GM21367 (cell line): ENCODE measurements at regions not wholly inside any gene's neighbourhood (a gene's known extent, or its start where the extent isn't known, plus 50 kb on each side); places are given as distances from the start of the nearest gene placed in this dataset.
"Not testable (repeated sequence)": the region's sequence is repeated elsewhere in the genome, so short reads cannot be mapped to it uniquely, and the experiment has no call there.

Experiments used
- ATAC-seq: cut with Tn5 transposase; IDR thresholded peaks from one replicate; pipeline ENCODE4 v1.9.1; 2021; ENCODE audit not compliant: unreplicated experiment

DNA sequence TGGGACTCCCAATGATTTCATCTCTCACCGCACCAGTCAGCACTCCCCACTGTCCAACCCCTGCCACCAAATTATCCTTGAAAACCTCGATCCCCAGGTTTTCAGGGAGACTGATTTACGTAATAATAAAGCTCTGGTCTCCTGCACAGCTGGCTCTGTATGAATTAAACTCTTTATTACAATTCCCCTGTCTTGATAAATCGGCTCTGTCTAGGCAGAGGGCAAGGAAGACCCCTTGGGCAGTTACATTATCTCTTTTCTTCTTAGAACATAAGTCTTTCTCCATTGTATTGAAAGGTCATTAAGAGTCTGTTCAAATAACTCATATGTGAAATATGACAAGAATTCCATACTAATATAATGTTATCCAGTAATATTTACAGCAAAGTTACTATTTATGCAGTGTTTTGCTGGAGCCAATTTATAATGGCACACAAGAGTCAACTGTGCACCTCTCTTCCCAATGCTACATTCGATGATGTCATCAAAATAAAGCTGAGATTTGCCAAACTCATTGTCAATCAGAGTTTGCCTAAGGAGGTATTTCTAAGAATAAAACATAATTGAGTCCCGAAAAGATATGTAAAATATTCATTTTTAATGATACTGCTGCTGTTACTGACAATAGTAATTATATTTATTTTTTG is 1297.2 kb upstream of the LRRTM3 start:
- no peak for ATAC-seq

DNA sequence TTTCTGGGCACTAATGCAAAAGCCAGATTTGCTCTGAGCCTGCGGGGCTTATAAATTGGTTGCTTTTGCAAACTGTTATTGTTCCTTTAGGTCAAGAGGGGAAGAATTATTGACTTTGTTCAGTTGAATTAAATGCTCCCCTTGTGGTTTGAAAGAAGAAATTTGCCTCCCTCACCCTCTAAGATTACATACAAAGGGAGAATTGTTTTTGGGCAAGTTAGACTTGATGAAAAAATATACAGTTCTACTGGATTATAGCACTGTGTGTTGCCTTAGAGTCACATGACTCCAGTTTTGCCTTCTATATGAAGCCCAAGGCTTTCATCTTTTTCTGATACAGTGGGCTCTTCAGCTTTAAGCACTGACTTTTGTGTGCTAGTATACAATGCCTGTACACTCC is 1265.8 kb upstream of the LRRTM3 start:
- no peak for ATAC-seq

DNA sequence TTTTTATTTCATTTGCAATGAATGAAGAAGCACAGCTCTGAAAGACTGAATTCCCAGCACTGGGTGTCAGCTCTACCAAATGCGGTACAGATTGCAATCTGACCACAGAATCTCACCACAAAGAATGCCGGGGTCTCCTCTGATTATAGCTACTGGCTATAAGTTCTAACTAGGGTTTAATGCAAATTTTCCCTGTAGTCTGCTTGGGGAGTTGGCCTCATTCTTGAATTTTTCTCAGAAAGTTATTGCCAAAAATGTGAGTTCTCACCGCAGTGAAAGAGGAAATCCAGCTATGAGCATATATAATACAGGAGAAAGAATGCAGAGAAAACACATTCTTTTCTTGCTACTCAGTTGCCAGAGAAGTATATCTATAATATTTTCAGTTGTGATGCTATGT is 1255.7 kb upstream of the LRRTM3 start:
- ATAC-seq = no peak

DNA sequence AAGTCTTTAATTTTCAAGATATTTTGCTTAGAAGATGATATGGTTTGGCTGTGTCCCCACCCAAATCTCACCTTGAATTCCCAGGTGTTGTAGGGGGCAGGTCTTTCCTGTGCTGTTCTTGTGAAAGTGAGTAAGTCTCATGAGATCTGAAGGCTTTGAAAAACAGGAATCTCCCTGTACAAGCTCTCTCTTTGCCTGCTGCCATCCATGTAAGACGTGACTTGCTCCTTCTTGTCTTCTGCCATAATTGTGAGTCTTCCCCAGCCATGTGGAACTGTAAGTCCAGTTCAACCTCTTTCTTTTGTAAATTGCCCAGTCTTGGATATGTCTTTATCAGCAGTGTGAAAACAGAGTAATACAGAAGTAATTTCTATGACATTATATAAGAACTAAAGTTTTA is 1255.2 kb upstream of the LRRTM3 start:
- not testable (repeated sequence) for ATAC-seq

DNA sequence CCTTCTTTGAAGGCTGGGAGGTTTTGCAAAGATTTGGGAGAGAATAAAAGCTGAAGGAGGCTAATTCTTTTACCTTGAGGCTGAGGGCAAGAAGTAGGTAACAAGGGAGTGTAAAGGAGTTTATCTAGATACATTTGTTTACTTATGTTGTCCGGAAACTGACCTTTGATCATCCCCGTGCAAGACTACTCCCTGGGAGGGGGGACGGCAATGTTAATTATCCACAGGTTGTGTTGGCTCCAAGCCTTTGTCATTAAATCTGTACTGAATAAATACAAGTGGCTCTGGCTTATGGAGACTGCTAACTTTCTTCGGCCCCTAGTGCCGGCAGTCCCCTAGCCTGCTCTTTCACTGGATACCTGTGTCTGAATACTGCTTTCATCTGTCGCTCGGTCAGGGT is 1250.6 kb upstream of the LRRTM3 start:
- ATAC-seq = no peak

DNA sequence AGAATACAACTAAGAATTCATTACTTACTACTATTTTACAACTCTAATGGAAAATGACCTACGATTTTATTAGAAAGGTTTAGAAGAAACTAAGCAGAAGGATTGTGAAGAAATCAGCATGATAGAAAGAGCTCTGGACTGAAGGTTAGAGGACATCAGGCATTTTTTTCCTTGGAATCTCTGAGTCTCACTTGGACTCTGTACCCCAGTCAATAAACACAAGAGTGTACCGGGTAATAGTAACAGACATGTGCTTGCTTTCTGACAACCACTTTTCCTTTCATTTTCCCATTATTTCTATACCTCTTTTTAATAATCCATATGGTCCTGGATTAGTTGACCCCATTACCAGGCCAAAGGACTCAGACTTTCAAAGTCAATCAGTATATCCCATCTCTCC is 1240.9 kb upstream of the LRRTM3 start:
- no peak for ATAC-seq

DNA sequence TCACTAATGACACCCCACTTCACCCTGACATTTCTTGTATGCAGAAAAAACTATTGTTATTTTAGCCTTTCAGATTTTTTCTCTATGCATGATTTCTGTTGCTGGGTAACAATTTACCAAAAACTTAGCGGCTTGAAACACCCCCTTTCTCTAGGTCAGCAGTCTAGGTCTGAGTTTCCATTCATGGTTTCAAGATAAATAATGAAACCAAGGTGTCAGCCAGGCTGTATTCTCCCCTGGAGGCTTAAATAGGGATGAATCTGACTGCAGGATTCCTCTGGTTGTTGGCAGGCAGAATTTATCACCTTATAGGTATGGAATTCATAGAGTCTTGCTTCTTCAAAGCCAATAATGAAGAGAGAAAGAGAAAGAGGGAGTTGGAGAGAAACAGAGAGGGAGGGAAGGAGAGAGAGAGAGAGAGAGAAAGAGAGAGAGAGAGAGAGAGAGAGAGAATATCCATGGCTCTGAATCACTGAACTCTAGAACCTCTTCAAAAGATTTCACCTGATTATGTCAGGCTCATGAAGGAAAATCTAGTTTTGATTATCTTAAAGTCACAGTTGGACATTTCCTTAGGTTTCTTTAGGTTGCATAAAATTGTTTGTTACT is 1224.6 kb upstream of the LRRTM3 start:
- no peak for ATAC-seq

DNA sequence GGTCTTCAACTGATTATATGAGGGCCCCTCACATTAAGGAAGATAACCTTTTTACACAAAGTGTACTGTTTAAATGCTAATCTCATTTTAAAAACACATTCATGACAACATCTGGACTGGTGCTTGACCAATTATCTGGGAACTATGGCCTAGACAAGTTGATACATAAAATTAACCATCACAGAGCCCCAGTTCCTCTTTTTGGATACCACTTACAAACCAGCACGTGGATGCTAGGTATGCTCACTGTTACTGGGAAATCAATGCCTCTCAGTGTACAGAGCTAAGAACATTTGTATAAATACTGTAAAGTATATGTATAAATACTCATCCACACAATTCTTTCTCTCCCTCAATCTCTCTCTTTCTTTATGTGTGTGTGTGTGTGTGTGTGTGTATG is 1217.8 kb upstream of the LRRTM3 start:
- ATAC-seq = no peak

DNA sequence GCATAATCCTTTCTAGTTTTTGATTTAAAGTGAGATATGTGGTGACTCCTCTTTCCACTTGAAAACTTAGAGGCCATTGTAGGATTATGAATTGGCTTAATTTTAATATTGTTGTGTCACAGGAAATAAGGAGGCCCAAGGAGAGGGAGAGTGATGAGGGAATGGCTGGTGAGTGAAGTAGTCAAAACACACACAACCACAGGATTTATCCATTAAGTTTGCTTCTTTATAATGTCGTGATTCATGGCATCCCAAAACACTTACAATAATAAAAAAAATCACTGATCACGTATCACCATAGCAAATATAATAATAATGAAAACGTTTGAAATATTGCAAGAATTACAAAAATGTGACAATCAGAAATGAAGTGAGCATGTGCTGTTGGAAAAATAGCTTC is 1215.5 kb upstream of the LRRTM3 start:
- ATAC-seq = no peak

DNA sequence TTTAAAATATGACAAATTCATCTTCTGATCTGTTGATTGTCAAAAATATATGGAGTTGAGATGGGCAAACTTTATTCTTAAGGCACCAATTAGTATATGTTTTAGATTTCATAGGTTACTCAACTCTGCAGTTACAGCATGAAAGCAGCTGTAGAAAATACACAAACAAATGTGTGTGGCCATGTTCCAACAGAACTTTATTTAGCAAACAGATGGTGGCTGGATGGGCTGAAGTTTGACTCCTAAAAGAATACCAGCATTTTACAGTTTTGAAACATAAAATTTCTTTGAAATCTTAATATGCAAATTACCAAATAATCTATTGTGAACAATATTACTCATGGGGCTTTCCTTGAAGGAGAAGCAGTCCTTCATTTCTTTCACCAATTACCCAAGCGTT is 1206.0 kb upstream of the LRRTM3 start:
- no peak for ATAC-seq

DNA sequence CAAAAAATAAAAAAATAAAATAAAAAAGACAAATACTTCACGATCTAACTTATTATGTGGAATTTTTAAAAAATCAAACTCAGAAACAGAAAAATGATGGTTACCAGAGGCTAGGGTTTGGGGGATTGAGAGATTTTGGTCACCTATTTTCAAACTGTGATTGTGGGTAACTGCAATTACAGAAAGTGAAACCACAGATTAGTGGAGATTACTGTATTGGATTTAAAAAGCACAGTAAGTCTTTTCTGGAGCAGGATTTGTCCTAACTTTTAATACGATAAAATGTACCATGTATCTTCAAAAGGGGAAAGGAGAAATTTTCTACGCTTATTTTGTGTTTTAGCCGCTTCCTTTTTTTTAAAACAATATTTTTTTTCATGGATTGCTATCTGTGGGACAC is 1204.9 kb upstream of the LRRTM3 start:
- ATAC-seq = no peak

DNA sequence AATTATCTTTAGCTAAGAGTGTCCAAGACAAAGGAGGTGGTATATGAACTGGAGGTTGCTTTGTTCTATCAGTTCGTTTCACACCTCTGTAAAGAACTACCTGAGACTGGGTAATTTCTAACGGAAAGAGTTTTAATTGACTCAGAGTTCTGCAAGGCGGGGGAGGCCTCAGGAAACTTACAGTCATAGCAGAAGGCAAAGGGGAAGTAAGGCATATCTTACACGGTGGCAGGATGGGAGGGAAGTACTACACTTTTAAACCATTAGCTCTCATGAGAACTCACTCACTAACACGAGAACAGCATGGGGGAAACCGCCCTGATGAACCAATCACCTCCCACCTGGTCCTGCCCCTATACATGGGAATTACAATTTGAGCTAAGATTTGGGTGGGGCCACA is 1202.3 kb upstream of the LRRTM3 start:
- no peak for ATAC-seq

DNA sequence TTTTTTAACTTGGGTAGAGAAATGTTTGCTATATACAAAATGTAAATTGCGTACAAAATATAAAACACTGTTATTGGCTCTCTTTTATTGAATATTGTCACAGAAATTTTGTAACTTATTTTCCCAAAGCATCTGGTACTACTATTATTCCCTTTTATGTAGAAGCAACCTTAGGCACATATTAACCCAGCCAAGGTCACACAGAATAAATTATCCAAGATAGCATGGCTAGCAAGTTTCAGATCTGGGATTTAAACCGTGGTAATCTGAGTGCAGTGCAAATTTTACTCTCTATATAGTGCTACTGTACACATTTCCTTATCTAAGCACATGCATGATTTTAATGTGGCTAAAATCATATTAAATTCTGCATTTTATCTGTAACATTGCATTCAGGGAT is 1190.5 kb upstream of the LRRTM3 start:
- ATAC-seq = no peak

DNA sequence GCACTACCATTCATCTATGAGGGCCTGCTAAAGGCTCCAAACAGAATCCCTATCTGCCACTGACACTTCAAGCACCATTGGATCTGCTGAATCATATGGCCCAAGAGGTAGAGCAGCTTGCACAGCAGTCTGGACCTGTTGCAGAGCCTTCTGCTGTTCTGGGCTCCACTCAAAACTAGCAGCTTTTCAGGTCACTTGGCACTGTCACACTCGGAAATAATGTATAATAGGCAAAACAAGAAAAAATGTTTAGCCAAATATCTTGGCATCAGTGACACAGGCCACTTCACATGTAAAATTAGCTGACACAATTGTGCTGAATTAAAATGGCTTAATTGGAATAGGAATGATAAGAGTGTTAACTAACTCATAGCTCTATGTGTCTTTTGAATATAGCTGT is 1182.9 kb upstream of the LRRTM3 start:
- no peak for ATAC-seq

DNA sequence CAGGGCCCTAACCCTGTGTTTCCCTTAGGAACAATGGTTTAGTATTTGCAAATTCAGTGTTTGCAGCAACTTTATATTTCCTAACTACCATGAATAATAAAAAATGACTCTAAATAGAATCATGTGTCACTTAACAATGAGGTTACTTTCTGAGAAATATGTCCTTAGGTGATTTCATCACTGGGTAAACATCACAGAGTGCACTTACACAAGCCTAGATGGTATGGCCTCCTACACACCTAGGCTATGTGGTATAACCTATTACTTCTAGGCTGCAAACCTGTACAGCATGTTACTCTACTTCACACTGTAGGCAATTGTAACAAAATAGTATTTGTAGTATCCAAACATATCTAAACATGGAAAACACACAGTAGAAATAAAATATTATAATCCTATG is 1174.6 kb upstream of the LRRTM3 start:
- no peak for ATAC-seq

DNA sequence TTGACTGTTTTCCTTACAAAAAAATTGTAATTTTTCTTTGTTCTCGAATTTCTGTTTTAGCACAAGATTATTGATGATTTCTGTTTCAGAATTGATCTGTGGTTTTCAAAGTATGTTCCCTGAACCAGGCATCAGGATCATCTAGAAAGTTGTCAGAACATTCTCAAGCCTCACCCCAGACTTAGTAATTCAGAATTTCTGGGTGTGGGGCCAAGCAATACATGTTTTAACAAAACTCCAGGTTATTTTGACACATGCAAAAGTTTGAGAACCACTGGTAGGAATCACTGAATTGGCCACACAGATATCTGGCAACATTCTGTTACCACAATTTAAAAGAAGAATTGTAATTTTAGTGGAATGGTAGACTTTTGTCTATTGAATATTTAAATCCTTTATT is 1173.9 kb upstream of the LRRTM3 start:
- no peak for ATAC-seq

DNA sequence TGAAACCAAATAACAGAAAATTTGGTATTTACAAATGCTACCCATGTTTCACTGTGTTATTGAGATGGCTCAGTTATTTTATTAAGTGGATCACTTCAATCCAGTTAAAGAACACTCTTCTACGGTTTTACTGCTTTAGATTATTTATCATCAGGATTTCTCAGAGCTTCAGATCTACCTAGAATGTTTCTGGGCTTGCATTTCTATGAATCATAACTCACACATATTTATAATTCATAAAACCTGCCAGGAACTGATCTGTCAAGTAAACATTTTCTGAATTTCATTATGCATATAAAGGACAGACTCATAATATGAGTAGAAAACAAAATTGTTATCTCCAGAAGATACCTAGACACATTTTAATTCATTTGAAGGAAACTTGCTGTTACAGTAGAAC is 1172.3 kb upstream of the LRRTM3 start:
- no peak for ATAC-seq

DNA sequence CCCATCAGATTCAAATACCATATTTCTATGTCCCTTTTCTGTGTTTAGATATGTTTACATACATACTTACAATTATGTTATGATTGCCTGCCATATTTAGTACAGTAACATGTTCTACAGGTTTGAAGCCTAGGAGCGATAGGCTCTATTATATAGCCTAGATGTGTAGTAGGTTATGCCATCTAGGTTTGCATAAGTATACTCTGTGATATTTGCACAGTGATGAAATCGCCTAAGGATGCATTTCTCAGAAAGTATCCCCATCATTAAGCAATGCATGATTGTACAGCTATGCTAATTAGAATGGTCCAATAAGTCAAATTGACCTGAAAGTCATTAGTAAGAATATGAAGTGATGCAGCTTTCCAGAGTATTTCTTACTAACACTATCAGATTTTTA is 1171.7 kb upstream of the LRRTM3 start:
- ATAC-seq = no peak

DNA sequence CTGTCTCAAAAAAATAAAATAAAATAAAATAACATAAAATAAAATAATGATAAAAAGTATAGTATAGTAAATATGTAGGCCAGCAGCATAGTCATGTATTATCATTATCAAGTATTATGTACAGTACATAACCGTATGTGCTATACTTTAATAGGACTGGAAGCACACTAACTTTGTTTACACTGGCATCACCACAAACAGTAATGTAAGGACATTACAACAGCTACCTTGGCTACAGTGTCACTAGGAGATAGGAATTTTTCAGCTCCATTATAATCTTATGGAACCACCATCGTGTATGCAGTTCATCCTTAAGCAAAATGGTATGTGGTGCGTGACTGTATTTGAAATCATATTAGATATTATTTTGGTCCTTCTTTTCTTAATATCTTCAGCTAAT is 1163.5 kb upstream of the LRRTM3 start:
- ATAC-seq = no peak

DNA sequence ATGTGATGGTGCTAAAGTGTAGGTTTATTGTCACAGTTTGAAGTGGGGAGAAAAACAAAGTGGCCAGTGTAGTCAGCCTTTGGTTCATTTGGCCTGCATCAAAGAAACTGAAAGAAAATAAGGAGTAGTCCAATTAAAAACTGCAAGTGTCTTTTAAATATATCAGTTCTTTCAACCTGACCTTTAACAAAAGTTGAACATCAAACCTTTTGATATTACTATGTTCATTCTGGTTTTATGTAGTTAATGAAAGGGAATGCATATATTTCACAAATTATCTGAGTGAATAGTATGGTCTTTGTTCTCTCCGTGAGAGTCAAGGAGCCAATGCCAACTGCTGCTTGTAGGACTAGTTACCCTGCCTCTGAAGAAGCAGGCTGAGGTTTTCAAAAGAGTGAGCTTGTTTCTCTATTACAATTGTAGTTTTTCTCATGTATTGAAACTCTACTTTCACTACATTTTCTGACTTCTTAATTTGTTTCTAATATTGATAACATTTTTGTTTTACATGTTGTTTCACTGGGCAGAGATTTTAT is 1160.8 kb upstream of the LRRTM3 start:
- ATAC-seq = no peak

DNA sequence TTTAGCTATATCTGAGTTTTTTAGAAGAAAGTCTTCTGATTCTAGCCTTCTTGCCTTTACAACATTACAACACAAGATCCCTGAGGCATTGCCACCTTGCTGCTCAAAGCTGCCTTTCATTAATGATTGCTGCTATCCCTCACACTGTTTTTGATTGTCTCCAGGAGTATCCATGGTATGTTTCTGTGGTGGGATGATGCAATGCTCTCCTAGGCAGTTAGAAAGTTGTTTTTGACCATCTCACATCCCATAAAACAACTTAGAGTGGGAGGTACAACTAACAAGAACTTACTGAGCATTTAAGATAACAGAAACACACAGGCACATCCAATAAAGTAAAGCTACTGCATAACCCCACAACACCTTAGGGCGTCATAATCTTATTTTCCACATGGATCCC is 1156.0 kb upstream of the LRRTM3 start:
- no peak for ATAC-seq

DNA sequence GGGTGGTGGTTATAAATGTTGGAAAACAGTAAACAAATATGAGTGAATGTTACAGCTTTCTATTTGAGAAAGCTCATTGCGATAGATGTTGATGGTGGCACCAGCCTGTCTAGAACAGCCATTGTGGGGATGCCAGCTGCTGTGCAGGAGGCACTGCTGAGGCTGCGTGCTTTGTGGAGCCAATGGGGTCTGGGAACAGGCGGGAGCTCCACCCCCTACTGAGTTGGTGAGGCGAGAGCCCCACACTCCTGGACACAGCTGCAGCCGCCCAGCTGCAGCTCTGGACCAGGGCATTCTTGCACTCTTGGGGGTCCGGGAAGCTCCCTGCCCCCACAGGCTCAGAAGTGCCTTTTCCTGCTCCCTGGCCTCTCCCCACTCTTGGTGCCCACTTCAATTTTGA is 1147.1 kb upstream of the LRRTM3 start:
- ATAC-seq = no peak

DNA sequence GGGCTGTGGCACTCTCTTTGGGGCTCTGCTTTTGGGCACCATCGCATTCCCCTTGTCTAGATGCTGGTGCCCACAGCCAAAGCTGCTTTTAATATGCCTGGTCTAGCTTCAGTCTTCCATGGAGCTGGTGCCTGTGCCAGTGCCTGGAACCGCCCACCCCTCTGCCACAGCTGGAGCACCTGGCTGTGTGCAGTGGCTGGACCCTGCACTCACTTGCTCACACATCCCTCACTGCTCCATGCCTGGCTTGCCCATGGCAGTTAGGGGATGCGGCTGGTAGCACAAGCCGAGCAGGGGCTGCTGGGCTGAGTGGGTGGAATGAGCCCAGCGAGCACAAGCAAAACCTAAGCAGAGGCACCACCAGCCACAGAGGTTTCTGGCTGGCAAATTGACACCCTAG is 1145.9 kb upstream of the LRRTM3 start:
- no peak for ATAC-seq
